ENCODE measurements at regions not wholly inside any gene's neighbourhood (a gene's known extent, or its start where the extent isn't known, plus 50 kb on each side); places are given as distances from the start of the nearest gene placed in this dataset.

DNA sequence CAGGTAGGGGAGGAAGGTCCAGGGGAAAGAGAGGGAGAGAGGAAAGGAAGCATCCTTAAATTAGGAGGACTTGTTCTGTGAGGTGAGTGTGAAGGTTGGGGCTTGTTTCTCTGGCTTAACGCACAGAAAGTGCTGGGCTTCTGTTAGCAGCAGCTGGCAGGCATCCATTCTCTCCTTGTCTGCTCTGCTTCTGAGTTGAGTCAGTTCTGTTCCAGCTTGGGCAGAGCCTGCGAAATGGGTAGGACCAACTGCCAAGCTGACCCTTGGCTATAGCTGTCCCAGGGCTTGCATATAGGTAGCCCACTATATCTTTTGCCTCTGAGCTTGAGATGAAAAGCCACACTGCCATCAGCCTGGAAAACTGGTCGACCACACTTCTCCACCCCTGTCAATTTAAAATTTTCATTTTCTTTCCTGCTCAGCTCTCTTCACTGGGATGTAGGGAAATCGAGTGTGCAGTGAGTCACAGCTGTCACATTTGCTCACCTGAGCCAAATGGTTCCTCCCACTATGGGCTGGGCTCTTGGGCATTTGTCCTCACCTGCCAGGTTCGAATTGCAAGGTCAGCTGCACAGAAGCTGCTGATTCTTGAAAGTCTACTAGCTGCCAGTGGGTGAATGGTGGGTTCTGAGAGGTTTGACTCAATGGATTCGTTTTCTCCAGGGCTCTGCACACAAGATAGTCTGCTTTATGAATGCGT, 256.4 kb upstream of the PWP1 start:
- no peak overlapping the region for H3K27ac ChIP-seq (ENCODE audit: insufficient read depth, low read depth, low read length)
- no peaks in the 10 kb centered on the region for H4K20me1 ChIP-seq (replicated peaks; ENCODE audit: control insufficient read depth, extremely low read depth, insufficient read depth, low read length)
- FAIRE-seq (no peak), DNase-seq (ENCODE audit: low read depth, low spot score) (no peak)
- ChIA-PET POLR2A (no interaction called here), CTCF (no interaction called here)
- no peak overlapping the region for H3K4me2 ChIP-seq (ENCODE audit: insufficient read depth, low read length)
- H3K27me3 ChIP-seq (ENCODE audit: control insufficient read depth in 2 of 2, insufficient read depth in 2 of 2, low read length in 2 of 2) = no peaks in the 10 kb centered on the region
- H2AFZ ChIP-seq (ENCODE audit: low read depth, low read length) = no peak overlapping the region
- H3K4me1 ChIP-seq (ENCODE audit: control insufficient read depth, extremely low read depth, insufficient read depth, low read length) = no peaks in the 10 kb centered on the region
- H3K9me3 ChIP-seq (replicated peaks; ENCODE audit: control insufficient read depth, insufficient read depth, low read length) = no peaks in the 10 kb centered on the region
- H3K79me2 ChIP-seq (ENCODE audit: control insufficient read depth, insufficient read depth, low read length) = no peaks in the 10 kb centered on the region
- no peaks in the 10 kb centered on the region for H3K36me3 ChIP-seq (ENCODE audit: control insufficient read depth in 2 of 2, extremely low read depth in 1 of 2, insufficient read depth in 2 of 2, low read length in 2 of 2)
- H3K9ac ChIP-seq (replicated peaks; ENCODE audit: extremely low read depth, insufficient read depth, low read length) = no peak overlapping the region
- no peak for TF ChIP-seq POLR2A (IDR thresholded peaks at IDR 0.05; ENCODE audit: low read depth, low read length)
- no peak for TF ChIP-seq JUN (IDR thresholded peaks at IDR 0.05; ENCODE audit: borderline replicate concordance, insufficient read depth, insufficient read length, low read depth)
- TF ChIP-seq GATA2 (IDR thresholded peaks at IDR 0.05; ENCODE audit: insufficient read depth, insufficient read length, low read depth, low read length) = no peak
- TF ChIP-seq MYC (IDR thresholded peaks at IDR 0.05; ENCODE audit: low read depth, low read length) = no peak
- no peak for TF ChIP-seq CTCF (IDR thresholded peaks at IDR 0.05; ENCODE audit: extremely low read depth in 1 of 2, insufficient read depth in 1 of 2, low read depth in 1 of 2, low read length in 2 of 2)
- no peak for TF ChIP-seq FOS (IDR thresholded peaks at IDR 0.05; ENCODE audit: borderline replicate concordance, insufficient read depth, low read length)
- TF ChIP-seq EZH2 (IDR thresholded peaks at IDR 0.05; ENCODE audit: borderline replicate concordance, low read depth, low read length, severe bottlenecking) = no peak
- no peak for TF ChIP-seq POLR2AphosphoS5 (IDR thresholded peaks at IDR 0.05; ENCODE audit: insufficient read depth, low read depth, low read length)
- no peak for TF ChIP-seq MAX (IDR thresholded peaks at IDR 0.05; ENCODE audit: insufficient read depth, insufficient read length)
- H3K9me1 ChIP-seq (replicated peaks; ENCODE audit: control insufficient read depth, extremely low read depth, insufficient read depth, low read length) = no peaks in the 10 kb centered on the region
- BruUV-seq (replicated peaks) = no TSS peak
- intact Hi-C loops (cut with micrococcal nuclease) (no loop called here), dilution Hi-C loops (cut with MboI; ENCODE audit: extremely low pct_ligation_motif_present, low sequenced_read_pairs) (no loop called here)
- H3K4me3 ChIP-seq (replicated peaks in 1 of 3; ENCODE audit: insufficient read depth in 1 of 3, low read depth in 1 of 3, low read length in 3 of 3) = no peak overlapping the region
